ENCODE measurements at regions not wholly inside any gene's neighbourhood (a gene's known extent, or its start where the extent isn't known, plus 50 kb on each side); places are given as distances from the start of the nearest gene placed in this dataset.

DNA sequence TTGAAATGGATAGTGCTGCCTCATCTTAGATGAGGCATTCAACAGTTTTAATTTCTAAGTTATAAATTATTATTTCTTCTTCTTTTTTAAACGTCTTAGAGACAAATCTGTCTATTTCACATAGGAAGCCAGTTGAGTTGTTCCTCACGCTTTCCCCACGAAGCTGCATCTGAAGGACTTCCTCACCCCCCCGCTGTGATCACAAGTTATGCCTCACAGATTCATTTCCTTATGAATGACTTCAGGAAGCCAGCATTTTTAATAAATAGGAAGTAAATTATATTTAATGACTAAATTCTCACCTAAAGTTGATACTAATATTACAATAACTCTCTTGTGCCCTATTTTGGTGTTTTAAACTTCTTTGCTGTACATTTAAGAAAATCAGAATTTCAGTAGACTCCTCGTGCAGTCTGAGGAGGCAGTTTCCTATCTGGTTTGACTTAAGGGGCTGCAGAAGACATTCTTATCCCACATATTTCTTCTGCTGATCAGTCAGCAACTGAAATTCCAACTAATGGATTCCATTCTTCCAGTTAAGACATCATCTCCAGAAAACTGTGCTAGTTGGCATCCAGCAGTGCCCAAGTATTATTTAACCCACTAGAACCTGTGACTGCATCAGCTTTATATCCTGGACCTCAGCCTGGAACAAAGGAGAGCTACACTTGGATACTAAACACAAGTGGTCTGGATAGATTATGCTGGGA, 182.7 kb upstream of the CCN2 start:
- TF ChIP-seq, protein P1, sequence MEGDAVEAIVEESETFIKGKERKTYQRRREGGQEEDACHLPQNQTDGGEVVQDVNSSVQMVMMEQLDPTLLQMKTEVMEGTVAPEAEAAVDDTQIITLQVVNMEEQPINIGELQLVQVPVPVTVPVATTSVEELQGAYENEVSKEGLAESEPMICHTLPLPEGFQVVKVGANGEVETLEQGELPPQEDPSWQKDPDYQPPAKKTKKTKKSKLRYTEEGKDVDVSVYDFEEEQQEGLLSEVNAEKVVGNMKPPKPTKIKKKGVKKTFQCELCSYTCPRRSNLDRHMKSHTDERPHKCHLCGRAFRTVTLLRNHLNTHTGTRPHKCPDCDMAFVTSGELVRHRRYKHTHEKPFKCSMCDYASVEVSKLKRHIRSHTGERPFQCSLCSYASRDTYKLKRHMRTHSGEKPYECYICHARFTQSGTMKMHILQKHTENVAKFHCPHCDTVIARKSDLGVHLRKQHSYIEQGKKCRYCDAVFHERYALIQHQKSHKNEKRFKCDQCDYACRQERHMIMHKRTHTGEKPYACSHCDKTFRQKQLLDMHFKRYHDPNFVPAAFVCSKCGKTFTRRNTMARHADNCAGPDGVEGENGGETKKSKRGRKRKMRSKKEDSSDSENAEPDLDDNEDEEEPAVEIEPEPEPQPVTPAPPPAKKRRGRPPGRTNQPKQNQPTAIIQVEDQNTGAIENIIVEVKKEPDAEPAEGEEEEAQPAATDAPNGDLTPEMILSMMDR (conservative IDR thresholded peaks at IDR 0.05), result no peak
- TF ChIP-seq ZFX (IDR thresholded peaks at IDR 0.05), result no peak
